Ovary (tissue), 3 donors: ENCODE measurements at regions not wholly inside any gene's neighbourhood (a gene's known extent, or its start where the extent isn't known, plus 50 kb on each side); places are given as distances from the start of the nearest gene placed in this dataset.

Experiments used
- EP300 ChIP-seq: sonication (generic); formaldehyde crosslinking; IDR thresholded peaks from one replicate; pipeline ENCODE4 v1.6.1; 2017; ENCODE audit warnings: antibody characterized with exemption
- POLR2A ChIP-seq: fragments of 450-650 bp; IDR thresholded peaks from one replicate; pipeline ENCODE4 v1.6.1; 2017; ENCODE audit warnings: antibody characterized with exemption, mild to moderate bottlenecking, moderate library complexity
- TF ChIP-seq, protein P1 (sequence below), 3 donors: fragments of 450-650 bp in 2 of 3; fragments of 200-600 bp in 1 of 3; IDR thresholded peaks; one replicate each; pipeline versions ENCODE4 v1.5.1 to v1.8.0; 2016 to 2022; ENCODE audit warnings: antibody characterized with exemption in 3 of 3, mild to moderate bottlenecking in 1 of 3
- donor health status: DM: no; HTN: no; CAD: no.

DNA sequence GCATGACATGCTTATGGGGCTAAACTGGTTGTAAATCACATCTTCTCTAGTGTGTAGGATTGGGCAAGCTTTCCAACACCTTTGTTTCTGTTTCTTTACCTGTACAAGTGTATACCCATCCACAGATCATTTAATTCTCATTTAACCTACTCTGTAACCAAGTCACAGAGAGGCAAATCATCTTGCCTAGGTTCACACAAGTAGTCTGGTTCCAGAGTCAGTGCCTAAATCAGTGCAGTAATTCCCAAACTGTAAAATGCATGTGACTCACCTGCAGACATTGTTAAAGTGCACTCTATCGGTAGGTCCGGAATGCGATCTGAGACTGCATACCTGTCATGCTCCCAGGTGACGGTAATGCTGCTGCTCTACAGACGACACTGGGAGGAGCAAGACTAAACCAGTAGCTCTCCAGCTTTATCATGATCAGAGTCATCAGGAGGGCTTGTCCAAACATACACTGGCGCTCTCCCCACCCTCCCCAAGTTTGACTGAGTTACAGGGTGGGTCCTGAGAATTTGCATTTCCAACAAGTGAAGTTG is 107.9 kb upstream of the FREM1 start:
- no peak for TF ChIP-seq EP300
- TF ChIP-seq, protein P1, sequence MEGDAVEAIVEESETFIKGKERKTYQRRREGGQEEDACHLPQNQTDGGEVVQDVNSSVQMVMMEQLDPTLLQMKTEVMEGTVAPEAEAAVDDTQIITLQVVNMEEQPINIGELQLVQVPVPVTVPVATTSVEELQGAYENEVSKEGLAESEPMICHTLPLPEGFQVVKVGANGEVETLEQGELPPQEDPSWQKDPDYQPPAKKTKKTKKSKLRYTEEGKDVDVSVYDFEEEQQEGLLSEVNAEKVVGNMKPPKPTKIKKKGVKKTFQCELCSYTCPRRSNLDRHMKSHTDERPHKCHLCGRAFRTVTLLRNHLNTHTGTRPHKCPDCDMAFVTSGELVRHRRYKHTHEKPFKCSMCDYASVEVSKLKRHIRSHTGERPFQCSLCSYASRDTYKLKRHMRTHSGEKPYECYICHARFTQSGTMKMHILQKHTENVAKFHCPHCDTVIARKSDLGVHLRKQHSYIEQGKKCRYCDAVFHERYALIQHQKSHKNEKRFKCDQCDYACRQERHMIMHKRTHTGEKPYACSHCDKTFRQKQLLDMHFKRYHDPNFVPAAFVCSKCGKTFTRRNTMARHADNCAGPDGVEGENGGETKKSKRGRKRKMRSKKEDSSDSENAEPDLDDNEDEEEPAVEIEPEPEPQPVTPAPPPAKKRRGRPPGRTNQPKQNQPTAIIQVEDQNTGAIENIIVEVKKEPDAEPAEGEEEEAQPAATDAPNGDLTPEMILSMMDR (IDR thresholded peaks at IDR 0.05), result no peak
- TF ChIP-seq POLR2A, result no peak
